DMS53 treated with DMSO at 0.1 percent for 48 hours (cell line): ENCODE measurements at regions not wholly inside any gene's neighbourhood (a gene's known extent, or its start where the extent isn't known, plus 50 kb on each side); places are given as distances from the start of the nearest gene placed in this dataset.
"Not testable (repeated sequence)": the region's sequence is repeated elsewhere in the genome, so short reads cannot be mapped to it uniquely, and the experiment has no call there.

Experiments used
- DNase-seq: peaks from one replicate; lab custom pipeline; 2025; ENCODE audit not compliant: unreplicated experiment; lab: John Stamatoyannopoulos, UW

GRCh38 chr10:35822316-35822715 is 180.2 kb upstream of the FZD8 start:
- no peak for DNase-seq

GRCh38 chr10:35821339-35821911 is 179.3 kb upstream of the FZD8 start:
- no peak for DNase-seq

- DNase-seq, result no peak
Observed at GRCh38 chr10:35819736-35820135, 177.6 kb upstream of the FZD8 start.

- DNase-seq, result no peak
Observed at GRCh38 chr10:35819011-35819410, 176.9 kb upstream of the FZD8 start.

- DNase-seq, result not testable (repeated sequence)
Observed at GRCh38 chr10:35817109-35817508, 175.0 kb upstream of the FZD8 start.

GRCh38 chr10:35813219-35813618 is 171.1 kb upstream of the FZD8 start:
- DNase-seq, result no peak

GRCh38 chr10:35808344-35808743 is 166.2 kb upstream of the FZD8 start:
- no peak for DNase-seq

- DNase-seq, result no peak
Observed at GRCh38 chr10:35803046-35803445, 160.9 kb upstream of the FZD8 start.

GRCh38 chr10:35797187-35797586 is 155.1 kb upstream of the FZD8 start:
- no peak for DNase-seq

GRCh38 chr10:35795131-35795824 is 153.2 kb upstream of the FZD8 start:
- DNase-seq, result no peak

GRCh38 chr10:35794703-35795102 is 152.6 kb upstream of the FZD8 start:
- no peak for DNase-seq

GRCh38 chr10:35792291-35792690 is 150.2 kb upstream of the FZD8 start:
- no peak for DNase-seq

GRCh38 chr10:35789996-35790395 is 147.9 kb upstream of the FZD8 start:
- no peak for DNase-seq

GRCh38 chr10:35784751-35785150 is 142.7 kb upstream of the FZD8 start:
- no peak for DNase-seq

- no peak for DNase-seq
Observed at GRCh38 chr10:35783305-35783838, 141.3 kb upstream of the FZD8 start.

- no peak for DNase-seq
Observed at GRCh38 chr10:35781643-35782035, 139.5 kb upstream of the FZD8 start.

GRCh38 chr10:35780970-35781642 is 139.0 kb upstream of the FZD8 start:
- DNase-seq, result no peak

GRCh38 chr10:35778306-35778705 is 136.2 kb upstream of the FZD8 start:
- DNase-seq, result no peak

- DNase-seq, result not testable (repeated sequence)
Observed at GRCh38 chr10:35776557-35776956, 134.5 kb upstream of the FZD8 start.

GRCh38 chr10:35774109-35774508 is 132.0 kb upstream of the FZD8 start:
- no peak for DNase-seq

GRCh38 chr10:35770817-35771355 is 128.8 kb upstream of the FZD8 start:
- DNase-seq, result no peak

GRCh38 chr10:35769795-35770194 is 127.7 kb upstream of the FZD8 start:
- no peak for DNase-seq
